GM21717 (cell line): ENCODE measurements at regions not wholly inside any gene's neighbourhood (a gene's known extent, or its start where the extent isn't known, plus 50 kb on each side); places are given as distances from the start of the nearest gene placed in this dataset.
"Not testable (repeated sequence)": the region's sequence is repeated elsewhere in the genome, so short reads cannot be mapped to it uniquely, and the experiment has no call there.

Experiments
- ATAC-seq: cut with Tn5 transposase; IDR thresholded peaks from one replicate; pipeline ENCODE4 v1.9.1; 2021; ENCODE audit warnings: mild to moderate bottlenecking, moderate library complexity; ENCODE audit not compliant: unreplicated experiment

DNA sequence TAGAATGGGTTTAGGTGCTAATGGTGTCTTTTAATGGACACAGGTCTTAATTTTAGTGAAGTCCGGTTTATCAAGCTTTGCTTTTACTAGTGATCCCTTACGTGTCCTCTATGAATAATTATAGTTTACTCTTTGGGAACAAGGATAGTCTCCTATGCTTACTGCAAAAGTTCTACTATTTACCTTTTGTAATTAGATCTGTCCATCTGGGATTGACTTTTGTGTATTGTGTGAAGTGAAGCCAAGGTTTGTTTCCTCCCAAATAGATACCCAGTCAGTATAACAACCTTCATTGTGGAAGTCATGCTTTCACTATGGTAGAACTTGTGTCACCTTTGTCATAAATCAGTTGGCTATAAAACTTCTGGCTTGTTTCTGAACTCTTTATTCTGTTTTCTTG, 740.9 kb upstream of the CRIM1 start:
- ATAC-seq, result no peak

DNA sequence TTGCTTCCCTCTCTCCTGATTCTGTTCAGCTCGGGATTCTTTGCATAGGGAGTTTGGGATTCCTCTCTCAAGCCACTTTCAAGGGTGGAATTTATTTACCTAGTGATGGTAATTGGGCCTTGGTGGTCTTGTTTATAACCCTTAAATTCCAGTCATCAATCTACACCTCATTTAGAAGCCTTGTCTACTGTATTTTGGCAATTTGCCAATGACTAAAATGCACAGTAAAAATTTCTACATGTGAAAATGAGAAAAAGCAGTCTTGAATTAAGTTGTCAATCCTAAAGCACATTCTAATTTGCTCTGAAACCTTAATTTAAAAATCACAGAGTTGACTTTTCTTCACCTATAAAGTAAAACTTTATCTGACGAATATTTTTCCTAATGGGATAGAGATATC, 749.2 kb upstream of the CRIM1 start:
- ATAC-seq, result no peak

DNA sequence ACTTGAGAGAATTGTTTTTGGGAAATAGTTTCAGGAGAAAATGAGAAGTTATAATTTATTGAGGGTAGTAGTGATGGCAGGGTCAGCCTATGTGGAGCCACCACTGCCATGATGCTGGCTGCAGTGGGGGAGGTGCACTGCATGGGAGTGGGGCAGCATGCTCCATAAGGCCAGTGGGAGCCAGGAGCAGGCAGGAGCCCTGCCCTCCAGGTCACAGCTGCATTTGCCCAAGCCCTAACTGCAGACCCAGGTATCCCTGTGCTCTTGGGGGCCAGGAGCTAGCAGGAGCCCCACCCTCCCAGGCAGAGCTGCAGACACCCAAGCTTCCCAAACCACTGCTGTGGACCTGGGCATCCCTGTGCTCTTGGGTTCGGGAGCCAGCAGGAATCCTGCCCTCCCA, 757.3 kb upstream of the CRIM1 start:
- ATAC-seq, result no peak

DNA sequence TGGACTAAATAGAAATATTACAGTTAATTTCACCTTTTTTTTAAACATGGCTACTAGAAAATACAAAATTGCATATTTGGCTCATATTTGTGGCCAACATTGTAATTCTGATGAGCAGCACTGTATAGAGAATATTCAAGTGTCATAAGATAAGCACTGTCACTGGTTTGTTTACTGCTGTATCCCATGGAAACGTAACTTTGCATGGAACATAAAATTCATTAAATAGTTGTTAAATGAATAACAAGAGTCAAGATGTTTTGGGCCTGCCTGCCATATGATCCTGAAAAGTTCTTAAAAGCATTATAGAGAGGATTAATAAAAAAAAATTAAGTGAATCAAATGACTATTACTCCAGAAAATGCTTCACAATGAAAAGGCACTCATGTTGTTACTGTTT, 763.7 kb upstream of the CRIM1 start:
- no peak for ATAC-seq

DNA sequence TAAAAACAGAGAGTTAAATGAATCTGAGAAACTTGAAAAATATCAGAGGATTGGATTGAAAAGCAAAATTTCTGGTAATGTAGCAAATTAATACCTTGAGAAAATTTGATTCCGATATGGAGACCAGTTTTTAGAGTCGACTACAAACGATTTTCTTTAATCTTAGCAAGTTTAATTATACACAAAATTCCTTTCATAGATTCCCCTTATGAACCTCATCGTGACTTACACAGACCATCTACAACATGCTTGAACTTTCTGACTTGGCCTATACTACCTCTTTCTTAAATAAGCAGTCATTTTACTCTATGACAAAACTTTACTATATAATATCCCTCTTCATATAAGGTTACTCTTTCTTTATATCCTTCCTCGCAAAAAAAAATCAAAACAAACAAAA, 769.6 kb upstream of the CRIM1 start:
- no peak for ATAC-seq

DNA sequence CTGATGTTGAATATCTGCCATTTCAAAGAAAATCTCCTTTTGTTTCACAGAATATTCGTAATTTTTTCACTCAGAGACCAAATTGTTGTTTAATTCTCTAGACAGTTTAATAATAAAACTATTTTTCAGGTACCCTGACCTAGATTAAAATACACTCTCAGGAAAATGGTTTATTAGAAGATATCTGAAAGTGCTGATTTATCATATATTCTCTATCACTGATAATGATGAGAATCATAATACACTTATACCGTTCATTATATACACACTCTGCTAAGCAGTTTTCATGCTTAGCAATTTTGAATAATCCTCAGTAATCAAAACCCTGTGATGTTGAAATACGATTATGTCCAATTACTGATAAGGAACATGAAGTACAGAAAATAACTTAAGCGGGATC, 772.9 kb upstream of the CRIM1 start:
- ATAC-seq, result no peak

DNA sequence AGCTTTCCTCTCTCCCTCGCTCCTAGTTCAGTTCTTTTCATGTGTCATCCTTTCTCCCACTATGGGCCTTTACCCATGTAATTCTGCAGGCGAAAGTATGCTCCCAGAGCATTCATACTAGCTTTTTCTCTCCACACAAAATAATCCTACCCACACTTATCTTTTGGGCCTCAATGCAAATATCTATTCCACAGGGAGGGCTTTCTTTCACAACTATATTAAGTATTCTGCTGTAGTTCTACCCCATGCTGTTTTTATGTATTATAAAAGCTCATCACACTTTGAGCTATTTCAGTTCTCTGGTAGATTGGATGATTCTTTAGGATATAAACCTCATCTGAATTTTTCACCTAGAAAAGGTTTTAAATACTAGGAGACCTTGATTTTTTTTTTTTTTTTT, 774.6 kb upstream of the CRIM1 start:
- no peak for ATAC-seq

DNA sequence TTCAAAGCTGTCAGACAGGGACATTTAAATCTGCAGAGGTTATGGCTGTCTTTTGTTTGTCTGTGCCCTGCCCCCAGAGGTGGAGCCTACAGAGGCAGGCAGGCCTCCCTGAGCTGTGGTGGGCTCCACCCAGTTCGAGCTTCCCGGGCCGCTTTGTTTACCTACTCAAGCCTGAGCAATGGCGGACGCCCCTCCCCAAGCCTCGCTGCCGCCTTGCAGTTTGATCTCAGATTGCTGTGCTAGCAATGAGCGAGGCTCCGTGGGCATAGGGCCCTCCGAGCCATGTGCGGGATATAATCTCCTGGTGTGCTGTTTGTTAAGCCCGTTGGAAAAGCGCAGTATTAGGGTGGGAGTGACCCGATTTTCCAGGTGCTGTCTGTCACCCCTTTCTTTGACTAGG, 787.0 kb upstream of the CRIM1 start:
- not testable (repeated sequence) for ATAC-seq

DNA sequence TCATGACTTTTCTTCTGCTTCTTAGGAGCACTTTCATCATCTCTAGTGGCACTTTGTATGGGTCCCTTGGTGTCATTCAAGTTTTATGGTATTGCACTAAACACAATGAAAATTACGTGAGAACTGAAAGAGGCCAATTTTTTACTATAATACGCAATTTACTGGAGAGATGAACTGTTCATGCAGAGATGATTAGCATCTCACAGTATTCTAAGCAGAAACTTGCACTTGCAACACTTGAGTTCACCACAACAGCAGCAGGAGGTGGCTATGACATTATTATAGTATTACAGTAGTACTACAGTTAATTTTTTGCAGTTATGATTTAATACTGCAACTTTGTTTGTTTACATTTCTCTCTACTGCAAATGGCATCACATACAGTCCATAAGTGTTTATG, 793.1 kb upstream of the CRIM1 start:
- no peak for ATAC-seq

DNA sequence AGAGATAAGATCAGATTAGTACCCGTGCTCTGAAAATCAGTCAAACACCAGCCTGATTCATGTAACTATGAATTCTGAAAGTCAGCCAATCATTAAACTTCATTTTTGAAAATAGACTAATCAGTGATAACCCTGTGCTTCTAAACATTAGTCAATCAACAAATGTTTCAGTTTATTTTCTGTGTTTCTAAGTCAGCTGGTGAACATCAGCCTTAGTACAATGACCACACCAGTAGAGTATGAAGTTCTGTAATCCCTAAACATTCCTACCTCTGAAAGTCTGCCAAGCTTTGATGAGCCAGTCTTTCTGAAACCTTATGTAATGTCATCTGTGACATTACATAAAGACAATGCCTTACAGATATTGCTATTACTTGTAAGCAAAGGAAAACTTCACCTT, 807.4 kb upstream of the CRIM1 start:
- no peak for ATAC-seq

DNA sequence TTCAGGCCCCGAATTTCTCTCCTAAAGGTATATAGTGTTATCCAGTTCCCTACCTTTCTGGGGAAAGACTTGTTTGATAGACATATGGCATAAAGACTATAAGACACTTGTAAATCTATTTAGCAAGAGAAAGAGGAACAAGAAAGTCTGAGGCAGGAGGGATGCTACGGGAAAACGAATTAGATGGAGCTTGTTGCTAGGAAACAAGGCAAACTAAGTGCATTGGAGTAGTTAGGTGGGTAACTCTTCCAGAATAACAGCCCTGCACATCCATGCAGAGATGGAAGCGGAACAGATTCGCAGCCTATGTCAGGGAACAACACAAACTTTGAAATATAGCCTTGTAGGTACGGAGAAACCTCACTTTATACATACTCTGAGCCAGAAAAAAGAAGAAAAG, 810.3 kb upstream of the CRIM1 start:
- ATAC-seq, result no peak

DNA sequence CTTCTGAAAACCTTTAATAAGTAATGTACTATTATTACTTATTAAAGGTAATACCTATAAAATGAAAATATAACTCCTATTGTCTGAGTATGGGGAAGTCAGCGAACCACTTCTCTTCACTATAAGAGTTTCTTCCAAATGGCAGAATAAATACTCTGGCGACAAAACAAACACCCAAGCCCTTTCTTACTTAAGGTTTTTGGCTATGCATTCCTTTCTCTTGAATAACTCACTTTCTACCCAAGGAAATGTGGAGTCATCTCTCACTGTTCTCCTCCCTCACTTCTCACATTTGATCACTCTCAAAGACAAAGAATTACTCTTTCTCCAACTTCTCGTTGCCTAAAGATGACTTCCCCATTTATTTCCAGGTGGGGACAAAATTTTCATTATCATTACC, 816.8 kb upstream of the CRIM1 start:
- ATAC-seq, result no peak

DNA sequence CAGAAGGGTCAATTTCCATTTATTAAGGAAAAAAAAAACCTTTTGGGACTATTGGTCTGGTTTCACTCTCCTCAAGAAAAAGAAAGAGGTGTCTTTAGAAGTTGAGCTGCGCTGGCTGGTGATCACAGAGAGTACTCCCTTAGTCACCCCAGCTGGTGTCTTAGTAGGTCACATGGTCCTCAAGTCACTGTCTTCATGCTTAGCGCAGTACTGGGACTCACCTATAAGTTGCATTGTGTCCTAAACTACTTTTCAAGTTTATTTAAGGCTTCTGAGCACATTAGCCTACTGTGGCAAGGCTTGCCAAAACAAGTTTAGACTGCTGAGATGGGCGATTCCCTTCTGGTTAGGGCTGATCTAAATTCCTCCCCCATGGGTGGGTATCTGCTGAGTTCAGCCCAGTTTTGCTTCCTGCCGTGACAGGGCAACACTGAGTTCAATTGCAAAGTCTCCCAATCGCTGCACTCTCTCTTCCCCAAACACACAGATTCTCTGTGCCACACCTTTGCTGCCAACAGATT, 824.9 kb upstream of the CRIM1 start:
- no peak for ATAC-seq

DNA sequence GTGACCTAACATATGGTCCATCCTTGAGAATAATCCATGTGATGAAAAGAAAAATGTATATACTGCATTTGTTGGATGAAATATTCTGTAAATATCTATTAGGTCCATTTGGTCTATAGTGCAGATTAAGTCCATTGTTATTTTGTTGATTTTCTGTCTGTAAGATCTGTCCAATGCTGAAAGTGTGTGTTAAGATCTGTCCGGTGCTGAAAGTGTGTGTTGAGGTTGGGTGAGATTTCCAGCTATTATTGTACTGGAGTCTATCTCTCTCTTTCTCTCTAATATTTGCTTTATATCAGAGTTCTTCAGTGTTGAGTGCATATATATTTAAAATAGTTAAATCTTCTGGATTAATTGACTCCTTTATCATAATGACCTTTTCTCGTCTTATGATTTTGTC, 828.8 kb upstream of the CRIM1 start:
- no peak for ATAC-seq

DNA sequence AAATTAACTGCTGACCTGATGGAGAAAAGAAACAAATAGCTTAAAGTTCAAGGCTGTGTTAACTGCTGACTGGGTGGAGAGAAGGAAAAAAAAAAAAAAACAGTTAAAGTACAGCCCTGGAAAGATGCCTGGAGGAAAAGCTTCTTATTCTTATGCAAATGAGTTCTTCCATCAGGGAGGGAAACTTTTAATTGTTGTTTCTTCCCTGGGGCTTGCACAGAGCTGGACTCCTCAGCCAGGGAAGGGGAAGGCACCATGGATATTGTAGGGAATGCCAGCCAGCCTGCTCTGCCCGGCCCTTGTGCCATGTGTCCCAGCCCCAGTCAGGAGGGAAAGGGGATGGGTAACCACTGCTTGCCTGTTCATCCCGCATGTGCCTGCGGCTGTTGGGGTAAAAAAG, 833.1 kb upstream of the CRIM1 start:
- no peak for ATAC-seq

DNA sequence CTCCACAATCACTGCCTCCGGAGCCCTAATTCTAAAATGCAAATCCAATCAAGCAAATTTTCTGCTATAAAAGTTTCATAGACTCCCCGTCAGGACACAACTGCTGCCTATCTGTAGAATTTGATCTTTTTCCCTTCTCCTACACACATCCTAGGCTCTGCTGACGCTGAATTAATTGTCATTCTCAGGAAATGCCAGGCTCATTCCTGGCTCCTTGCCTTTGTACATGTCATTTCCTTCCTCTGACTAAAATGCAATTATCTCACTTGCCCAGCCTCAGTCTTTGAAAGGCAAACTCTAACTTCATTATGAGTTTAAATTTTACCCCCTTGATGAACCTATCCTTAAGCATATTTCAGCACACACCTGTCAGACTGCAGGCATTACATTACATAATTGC, 844.9 kb upstream of the CRIM1 start:
- ATAC-seq, result no peak

DNA sequence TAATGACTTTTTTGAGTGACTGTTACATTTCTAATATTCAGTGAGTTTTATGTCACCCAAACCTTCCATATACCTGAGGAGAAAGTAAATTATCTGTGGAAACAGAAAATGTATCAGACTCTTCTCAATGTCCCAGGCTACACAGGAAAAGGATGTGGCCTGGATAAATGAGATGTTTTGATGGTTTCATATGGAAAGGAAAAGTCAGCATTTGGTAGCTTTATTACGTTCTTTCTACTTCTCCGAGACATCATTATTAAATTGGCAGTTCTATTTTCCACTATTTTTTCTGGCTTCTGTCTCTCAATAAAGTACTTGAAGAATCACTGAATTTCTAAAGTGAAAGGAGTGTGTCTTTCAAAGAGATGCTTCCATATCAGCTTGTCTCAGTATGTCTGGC, 847.0 kb upstream of the CRIM1 start:
- ATAC-seq, result no peak

DNA sequence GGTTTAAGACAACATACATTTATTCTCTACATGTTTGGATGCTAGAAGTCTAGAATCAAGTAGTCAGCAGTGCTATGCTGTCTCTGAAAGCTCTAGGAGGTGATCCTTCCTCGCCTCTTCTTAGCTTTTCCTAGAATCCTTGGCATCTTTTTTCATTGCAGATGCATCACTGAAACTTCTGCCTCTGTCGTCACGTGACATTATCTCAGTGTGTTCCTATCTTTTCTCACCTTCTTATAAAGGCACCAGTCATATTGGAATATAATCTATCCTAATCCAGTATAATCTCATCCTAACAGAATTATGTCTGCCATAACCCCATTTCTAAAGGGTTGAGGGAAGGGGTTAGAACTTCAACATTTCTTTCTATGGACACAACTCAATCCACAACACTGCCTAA, 851.2 kb upstream of the CRIM1 start:
- no peak for ATAC-seq

DNA sequence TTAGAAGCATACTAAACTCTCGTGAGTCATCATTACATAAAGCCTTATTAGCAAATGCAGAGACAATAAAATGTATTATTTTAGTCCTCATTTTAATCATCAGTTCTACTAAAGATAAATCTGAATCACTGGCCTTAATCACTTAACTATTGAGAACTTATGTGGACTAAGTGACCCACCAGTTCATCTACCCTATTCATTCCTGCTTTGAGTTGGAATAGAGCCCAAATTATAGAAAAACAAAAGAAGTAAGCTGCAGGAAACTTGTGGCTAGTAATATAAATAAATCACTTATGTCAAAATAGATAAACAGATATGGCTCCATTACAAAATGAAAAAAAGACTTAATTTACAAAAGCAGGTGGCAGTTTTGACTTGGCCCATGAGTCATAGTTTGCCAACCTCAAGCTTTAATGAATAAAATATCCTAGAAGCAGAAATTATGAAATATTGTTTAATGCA, 851.8 kb upstream of the CRIM1 start:
- no peak for ATAC-seq

DNA sequence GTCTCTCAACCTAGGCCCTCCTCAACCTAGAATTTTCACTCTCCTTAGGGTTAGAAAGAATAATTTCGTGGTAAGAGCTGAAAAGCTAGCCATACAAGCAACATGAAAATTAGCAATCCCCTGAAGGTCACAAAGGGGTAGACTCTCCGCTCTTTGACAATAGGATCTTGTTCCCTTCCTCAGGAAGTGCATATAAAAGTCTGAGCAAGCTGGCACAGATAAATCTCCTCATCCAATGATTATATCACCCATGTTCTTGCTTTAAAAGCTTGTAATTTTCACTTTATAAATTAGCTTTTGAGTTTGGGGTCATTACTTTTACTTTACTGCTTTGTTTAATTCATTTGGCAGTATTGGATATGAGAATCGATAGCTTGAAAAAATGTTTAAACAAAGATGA, 852.3 kb upstream of the CRIM1 start:
- ATAC-seq, result no peak

DNA sequence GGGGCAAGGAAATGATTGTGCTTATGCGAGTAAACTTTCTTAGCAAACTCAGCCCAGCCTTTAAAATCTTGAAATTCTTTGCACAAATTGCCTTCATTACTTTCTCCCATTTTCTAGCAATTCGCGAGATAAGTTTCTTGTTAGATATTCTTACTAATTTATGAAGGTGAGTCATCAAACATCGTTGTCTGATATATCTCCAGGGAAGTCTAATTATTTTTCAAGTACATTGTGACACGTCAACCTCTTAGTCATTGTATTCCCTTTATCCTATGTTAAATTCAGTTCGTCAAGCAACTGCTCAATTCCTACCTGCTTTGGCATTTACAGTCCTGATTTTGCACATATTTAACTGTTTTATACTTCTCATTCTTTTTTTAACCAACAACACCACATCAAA, 854.5 kb upstream of the CRIM1 start:
- ATAC-seq, result no peak

DNA sequence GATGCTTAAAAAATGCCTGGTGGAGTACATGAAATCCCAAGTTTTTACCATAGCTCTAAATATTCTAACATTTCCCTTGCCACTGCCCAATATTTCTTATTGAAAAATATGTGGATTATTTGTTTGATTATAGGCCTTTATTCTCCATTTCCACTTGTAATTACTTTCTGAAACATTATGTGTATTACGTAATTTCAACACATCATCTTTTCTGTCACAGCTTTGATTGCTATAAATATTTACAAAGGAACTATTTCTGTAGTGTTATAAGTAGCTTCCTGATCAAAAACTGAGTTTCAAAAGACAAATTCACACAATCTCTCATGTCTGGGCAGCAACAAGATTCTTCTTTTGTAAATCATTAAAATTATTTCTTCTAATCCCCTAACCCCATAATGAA, 859.6 kb upstream of the CRIM1 start:
- no peak for ATAC-seq

DNA sequence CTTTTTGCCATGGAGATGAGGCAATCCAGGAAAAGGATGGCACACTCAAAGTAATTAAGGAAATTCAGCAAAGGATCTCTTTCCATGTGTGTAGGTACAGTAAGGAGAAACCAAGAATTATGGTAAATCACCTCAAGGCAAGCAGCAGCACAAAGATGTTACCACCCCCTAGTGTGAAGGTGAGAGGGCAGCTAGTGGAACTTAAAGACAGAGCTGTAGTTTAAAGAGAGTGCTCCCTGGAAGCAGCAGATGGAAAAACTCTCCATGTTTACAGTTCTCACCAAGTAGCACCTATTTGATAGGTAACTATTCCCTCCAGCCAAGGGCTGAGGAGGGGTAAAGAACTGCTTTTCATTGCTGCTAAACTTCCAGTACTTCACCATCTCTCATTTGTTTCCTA, 860.4 kb upstream of the CRIM1 start:
- no peak for ATAC-seq

DNA sequence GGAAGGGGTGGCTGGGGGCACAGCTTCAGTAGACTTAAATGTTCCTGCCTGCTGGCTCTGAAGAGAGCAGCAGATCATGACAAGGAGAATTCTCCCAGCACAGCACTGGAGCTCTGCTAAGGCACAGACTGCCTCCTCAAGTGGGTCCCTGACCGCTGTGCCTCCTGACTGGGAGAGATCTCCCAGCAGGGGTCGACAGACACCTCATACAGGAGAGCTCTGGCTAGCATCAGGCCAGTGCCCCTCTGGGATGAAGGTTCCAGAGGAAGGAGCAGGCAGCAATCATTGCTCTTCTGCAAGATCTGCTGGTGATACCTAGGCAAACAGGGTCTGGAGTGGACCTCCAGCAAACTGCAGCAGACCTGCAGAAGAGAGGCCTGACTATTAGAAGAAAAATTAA, 877.5 kb upstream of the CRIM1 start:
- not testable (repeated sequence) for ATAC-seq
